BJ (cell line): ENCODE measurements at regions not wholly inside any gene's neighbourhood (a gene's known extent, or its start where the extent isn't known, plus 50 kb on each side); places are given as distances from the start of the nearest gene placed in this dataset.
"Not testable (repeated sequence)": the region's sequence is repeated elsewhere in the genome, so short reads cannot be mapped to it uniquely, and the experiment has no call there.

Experiments used
- CTCF ChIA-PET: fragments of 350-600 bp; formaldehyde crosslinking; extraction: SDS; loops from one replicate; lab custom pipeline; 2021; ENCODE audit warnings: antibody characterized with exemption, inconsistent platforms; lab: Yijun Ruan, JAX
- POLR2A ChIA-PET: fragments of 300-600 bp; sonication (Branson Sonifier 250); formaldehyde crosslinking; extraction: SDS; loops from one replicate; lab custom pipeline; 2021; ENCODE audit warnings: antibody characterized with exemption; lab: Charles Lee
- DNase-seq: peaks from one replicate; pipeline ENCODE4 v3.0.0-alpha.2; 2011; ENCODE audit warnings: low read depth
- H3K27me3 ChIP-seq: 2 replicates; pipeline ENCODE4 v1.6.0; 2011; ENCODE audit warnings: low read length; ENCODE audit not compliant: control insufficient read depth, insufficient read depth
- H3K36me3 ChIP-seq: 2 replicates; pipeline ENCODE4 v1.5.1; 2011; ENCODE audit warnings: low read length; ENCODE audit not compliant: control insufficient read depth, insufficient read depth
- H3K4me3 ChIP-seq: 2 replicates; pipeline ENCODE4 v1.5.1; 2011; ENCODE audit warnings: low read depth, mild to moderate bottlenecking, control low read depth, low read length
- TF ChIP-seq, protein P1 (sequence below): IDR thresholded peaks from 2 replicates; pipeline ENCODE4 v1.5.1; 2011; ENCODE audit warnings: low read depth, mild to moderate bottlenecking, control low read depth, inconsistent platforms, low read length, moderate library complexity; ENCODE audit not compliant: insufficient read depth

DNA sequence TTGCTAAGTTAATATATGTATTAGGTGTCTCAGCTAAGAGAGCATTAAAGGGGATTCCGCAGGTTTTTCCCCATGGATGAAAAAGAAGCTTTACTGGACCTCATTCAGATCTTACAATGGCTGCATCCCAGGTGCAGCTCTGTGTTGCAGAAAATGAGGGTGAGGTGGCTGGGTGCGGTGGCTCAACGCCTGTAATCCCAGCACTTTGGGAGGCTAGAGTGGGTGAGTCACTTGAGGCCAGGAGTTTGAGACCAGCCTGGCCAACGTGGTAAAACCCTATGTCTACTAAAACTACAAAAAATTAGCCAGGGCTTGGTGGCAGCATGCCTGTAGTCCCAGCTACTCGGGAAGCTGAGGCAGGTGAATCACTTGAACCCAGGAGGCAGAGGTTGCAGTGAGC is 58.5 kb upstream of the MORC3 start:
- ChIA-PET CTCF (interaction anchor here (0.6 to 2.4 kb wide), 6 partner anchors 11 to 120 kb away, joined by 3 to 12 read pairs (median 4); no protein-coding TSS in a partner anchor), POLR2A (interaction anchor here (0.6 kb wide), 1 partner anchor 49 kb away, joined by 3 read pairs; no protein-coding TSS in a partner anchor)
- Histone ChIP-seq H3K27me3 (no peaks in the 10 kb centered on the region), H3K36me3 (peaks cover 12% of the 10 kb centered on the region), H3K4me3 (no peak overlapping the region)
- DNase-seq: no peak
- TF ChIP-seq, protein P1, sequence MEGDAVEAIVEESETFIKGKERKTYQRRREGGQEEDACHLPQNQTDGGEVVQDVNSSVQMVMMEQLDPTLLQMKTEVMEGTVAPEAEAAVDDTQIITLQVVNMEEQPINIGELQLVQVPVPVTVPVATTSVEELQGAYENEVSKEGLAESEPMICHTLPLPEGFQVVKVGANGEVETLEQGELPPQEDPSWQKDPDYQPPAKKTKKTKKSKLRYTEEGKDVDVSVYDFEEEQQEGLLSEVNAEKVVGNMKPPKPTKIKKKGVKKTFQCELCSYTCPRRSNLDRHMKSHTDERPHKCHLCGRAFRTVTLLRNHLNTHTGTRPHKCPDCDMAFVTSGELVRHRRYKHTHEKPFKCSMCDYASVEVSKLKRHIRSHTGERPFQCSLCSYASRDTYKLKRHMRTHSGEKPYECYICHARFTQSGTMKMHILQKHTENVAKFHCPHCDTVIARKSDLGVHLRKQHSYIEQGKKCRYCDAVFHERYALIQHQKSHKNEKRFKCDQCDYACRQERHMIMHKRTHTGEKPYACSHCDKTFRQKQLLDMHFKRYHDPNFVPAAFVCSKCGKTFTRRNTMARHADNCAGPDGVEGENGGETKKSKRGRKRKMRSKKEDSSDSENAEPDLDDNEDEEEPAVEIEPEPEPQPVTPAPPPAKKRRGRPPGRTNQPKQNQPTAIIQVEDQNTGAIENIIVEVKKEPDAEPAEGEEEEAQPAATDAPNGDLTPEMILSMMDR: no peak

DNA sequence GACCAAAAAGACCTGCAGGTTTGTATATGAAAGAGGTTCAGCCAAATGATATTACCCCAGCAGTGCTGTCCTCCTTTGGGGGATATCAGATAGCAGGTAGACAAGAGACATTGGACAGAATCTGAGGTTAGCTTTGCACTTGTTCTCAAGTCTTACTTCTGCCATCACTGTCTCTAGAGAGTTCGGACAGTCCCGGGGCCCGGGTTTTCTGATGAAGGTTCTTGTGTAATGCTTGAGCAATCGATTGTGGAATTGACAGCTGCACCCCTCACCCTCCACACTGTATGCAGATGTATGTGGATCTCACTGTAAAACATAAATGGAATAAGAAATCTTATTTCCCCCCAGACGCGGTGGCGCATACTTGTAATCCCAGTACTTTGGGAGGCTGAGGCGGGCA is 56.2 kb upstream of the MORC3 start:
- ChIA-PET POLR2A (interaction anchor here (0.7 kb wide), 2 partner anchors 52 to 1681 kb away, joined by 8 to 10 read pairs; no protein-coding TSS in a partner anchor), CTCF (interaction anchor here (0.6 to 1.0 kb wide), 2 partner anchors 64 to 118 kb away, joined by 3 to 5 read pairs; no protein-coding TSS in a partner anchor)
- DNase-seq: no peak

DNA sequence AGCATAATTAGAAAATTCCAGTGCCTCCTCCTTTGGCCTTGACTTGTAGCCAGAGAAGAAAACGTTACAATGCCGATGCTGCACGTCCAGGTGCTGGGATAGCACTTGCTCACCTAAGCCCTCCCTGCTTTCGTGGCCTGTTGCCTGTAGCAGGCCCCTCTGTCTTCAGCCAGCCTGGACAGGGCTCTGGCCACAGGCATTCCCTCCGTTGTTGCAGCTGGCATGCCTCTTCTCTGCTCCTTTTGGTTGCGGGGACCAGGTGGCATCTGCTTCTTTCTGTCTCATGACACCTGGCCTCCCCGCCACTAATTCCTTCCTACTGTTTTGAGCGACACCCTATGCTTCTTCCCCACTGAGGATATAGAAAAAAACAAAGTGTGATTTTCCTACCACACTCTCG is 54.6 kb upstream of the MORC3 start:
- POLR2A ChIA-PET: no interaction called here

More for the DNA sequence above, 56.2 kb upstream of the MORC3 start:
- Histone ChIP-seq H3K36me3 (peaks cover 10% of the 10 kb centered on the region), H3K4me3 (no peak overlapping the region), H3K27me3 (no peaks in the 10 kb centered on the region)
- TF ChIP-seq, protein P1: no peak

DNA sequence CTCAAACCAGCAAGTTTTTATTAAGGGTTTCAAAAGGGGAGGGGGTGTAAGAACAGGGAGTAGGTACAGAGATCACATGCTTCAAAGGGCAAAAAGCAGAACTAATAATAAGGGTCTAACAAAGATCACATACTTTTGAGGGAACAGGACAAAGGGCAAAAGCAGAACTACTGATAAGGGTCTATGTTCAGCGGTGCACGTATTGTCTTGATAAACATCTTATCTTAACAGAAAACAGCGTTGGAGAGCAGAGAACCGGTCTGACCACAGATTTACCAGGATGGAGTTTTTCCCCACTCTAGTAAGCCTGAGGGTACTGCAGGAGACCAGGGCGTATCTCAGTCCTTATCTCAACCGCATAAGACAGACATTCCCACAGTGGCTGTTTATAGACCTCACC is 52.2 kb upstream of the MORC3 start:
- POLR2A ChIA-PET, DNase-seq, CTCF ChIA-PET, H3K27me3 ChIP-seq, H3K4me3 ChIP-seq, H3K36me3 ChIP-seq: not testable (repeated sequence)

More for the DNA sequence above, 54.6 kb upstream of the MORC3 start:
- H3K27me3 ChIP-seq: no peaks in the 10 kb centered on the region
- DNase-seq: no peak
- TF ChIP-seq, protein P1: no peak
- no peak overlapping the region for H3K4me3 ChIP-seq
- CTCF ChIA-PET: interaction anchor here (2.0 kb wide), 1 partner anchor 9 kb away, joined by 6 read pairs; no protein-coding TSS in a partner anchor
- H3K36me3 ChIP-seq: peaks cover 10% of the 10 kb centered on the region

DNA sequence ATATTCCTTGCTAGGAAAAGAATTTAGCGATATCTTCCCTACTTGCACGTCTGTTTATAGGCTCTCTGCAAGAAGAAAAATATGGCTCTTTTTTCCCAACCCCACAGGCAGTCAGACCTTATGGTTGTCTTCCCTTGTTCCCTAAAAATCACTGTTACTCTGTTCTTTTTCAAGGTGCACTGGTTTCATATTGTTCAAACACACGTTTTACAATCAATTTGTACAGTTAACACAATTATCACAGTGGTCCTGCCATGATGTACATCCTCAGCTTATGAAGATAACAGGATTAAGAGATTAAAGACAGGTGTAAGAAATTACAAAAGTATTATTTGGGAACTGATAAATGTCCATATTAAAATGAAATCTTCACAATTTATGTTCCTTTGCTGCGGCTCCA is 51.7 kb upstream of the MORC3 start:
- DNase-seq, CTCF ChIA-PET, H3K36me3 ChIP-seq, H3K27me3 ChIP-seq, H3K4me3 ChIP-seq, POLR2A ChIA-PET: not testable (repeated sequence)
